Mesenchymal stem cell (in vitro differentiated cells and primary cell): ENCODE measurements at regions not wholly inside any gene's neighbourhood (a gene's known extent, or its start where the extent isn't known, plus 50 kb on each side); places are given as distances from the start of the nearest gene placed in this dataset.

Experiments
- DNase-seq: peaks from one replicate; pipeline ENCODE4 v3.0.0-alpha.2; 2013
- H2AFZ ChIP-seq: one replicate; pipeline ENCODE4 v1.6.1; 2013; ENCODE audit warnings: low read depth, mild to moderate bottlenecking, control low read depth, inconsistent platforms, low read length, moderate library complexity
- H2AK5ac ChIP-seq: 2 replicates; pipeline ENCODE4 v1.6.1; 2013; ENCODE audit warnings: low read length, moderate library complexity, mild to moderate bottlenecking, inconsistent platforms; ENCODE audit not compliant: severe bottlenecking
- H2BK120ac ChIP-seq: one replicate; pipeline ENCODE4 v1.6.1; 2013; ENCODE audit warnings: low read depth, mild to moderate bottlenecking, inconsistent platforms, low read length, moderate library complexity
- H2BK12ac ChIP-seq, 2 experiments: one replicate each; pipeline ENCODE4 v1.6.1; 2013; ENCODE audit warnings: inconsistent platforms in 2 of 2, low read length in 2 of 2, mild to moderate bottlenecking in 2 of 2, moderate library complexity in 2 of 2, control low read depth in 1 of 2
- H2BK15ac ChIP-seq: one replicate; pipeline ENCODE4 v1.6.1; 2013; ENCODE audit warnings: mild to moderate bottlenecking, low read depth, inconsistent platforms; ENCODE audit not compliant: poor library complexity, severe bottlenecking
- H2BK5ac ChIP-seq: 2 replicates; pipeline ENCODE4 v1.6.1; 2013; ENCODE audit warnings: low read depth, mild to moderate bottlenecking, low read length, control low read depth, inconsistent platforms; ENCODE audit not compliant: poor library complexity, severe bottlenecking
- H3K14ac ChIP-seq, 2 experiments: one replicate each; pipeline ENCODE4 v1.6.1; 2013; ENCODE audit warnings: inconsistent platforms in 2 of 2, low read length in 2 of 2, control low read depth in 1 of 2, mild to moderate bottlenecking in 1 of 2, moderate library complexity in 1 of 2
- H3K18ac ChIP-seq, 2 experiments: one replicate each; pipeline ENCODE4 v1.6.1; 2013; ENCODE audit warnings: inconsistent platforms in 2 of 2, low read length in 2 of 2, control low read depth in 1 of 2, low read depth in 1 of 2, mild to moderate bottlenecking in 1 of 2
- H3K23ac ChIP-seq, 2 experiments: one replicate each; pipeline ENCODE4 v1.6.1; 2013; ENCODE audit warnings: inconsistent platforms in 2 of 2, low read length in 2 of 2, mild to moderate bottlenecking in 2 of 2, moderate library complexity in 2 of 2, control low read depth in 1 of 2
- H3K27ac ChIP-seq: 2 replicates; pipeline ENCODE4 v1.5.1; 2013; ENCODE audit warnings: mild to moderate bottlenecking, moderate library complexity, low read length, control low read depth, inconsistent platforms; ENCODE audit not compliant: poor library complexity, severe bottlenecking
- H3K27me3 ChIP-seq, 2 experiments: 2 replicates each; pipeline versions ENCODE4 v1.6.1 to v1.7.0; 2013; ENCODE audit warnings: low read length in 2 of 2, mild to moderate bottlenecking in 2 of 2, moderate library complexity in 2 of 2, control low read depth in 1 of 2, inconsistent platforms in 1 of 2; ENCODE audit not compliant: control insufficient read depth in 1 of 2, insufficient read depth in 1 of 2
- H3K36me3 ChIP-seq, 2 experiments: 2 replicates each; pipeline versions ENCODE4 v1.6.1 to v1.7.0; 2013; ENCODE audit warnings: low read length in 2 of 2, control low read depth in 1 of 2, inconsistent platforms in 1 of 2, low read depth in 1 of 2, mild to moderate bottlenecking in 1 of 2; ENCODE audit not compliant: insufficient read depth in 2 of 2, control insufficient read depth in 1 of 2
- H3K4ac ChIP-seq, 2 experiments: one replicate each; pipeline ENCODE4 v1.6.1; 2013; ENCODE audit warnings: inconsistent platforms in 2 of 2, low read length in 2 of 2, mild to moderate bottlenecking in 2 of 2, moderate library complexity in 2 of 2, control low read depth in 1 of 2, low read depth in 1 of 2
- H3K4me1 ChIP-seq: 2 replicates; pipeline ENCODE4 v1.6.1; 2013; ENCODE audit warnings: low read depth, low read length, control low read depth; ENCODE audit not compliant: control insufficient read depth, insufficient read depth
- H3K4me2 ChIP-seq: 2 replicates; pipeline ENCODE4 v1.6.1; 2013; ENCODE audit warnings: low read length, mild to moderate bottlenecking, inconsistent platforms; ENCODE audit not compliant: poor library complexity, severe bottlenecking
- H3K4me3 ChIP-seq, 2 experiments: 2 replicates each; pipeline versions ENCODE4 v1.5.1 to v1.7.0; 2013; ENCODE audit warnings: low read length in 2 of 2, mild to moderate bottlenecking in 2 of 2, control low read depth in 1 of 2, low read depth in 1 of 2; ENCODE audit not compliant: insufficient read depth in 1 of 2
- H3K79me1 ChIP-seq: replicated peaks from 2 replicates; pipeline ENCODE4 v1.6.1; 2013; ENCODE audit warnings: mild to moderate bottlenecking, control low read depth, low read length, inconsistent platforms; ENCODE audit not compliant: poor library complexity, severe bottlenecking
- H3K9ac ChIP-seq: 2 replicates; pipeline ENCODE4 v1.7.0; 2013; ENCODE audit warnings: mild to moderate bottlenecking, low read length, moderate library complexity
- H3K9me3 ChIP-seq: 2 replicates; pipeline ENCODE4 v1.7.0; 2013; ENCODE audit warnings: mild to moderate bottlenecking, low read length; ENCODE audit not compliant: control insufficient read depth
- H4K8ac ChIP-seq: one replicate; pipeline ENCODE4 v1.6.1; 2013; ENCODE audit warnings: inconsistent platforms, mild to moderate bottlenecking, low read length, moderate library complexity
- H4K91ac ChIP-seq: one replicate; pipeline ENCODE4 v1.6.1; 2013; ENCODE audit warnings: mild to moderate bottlenecking, low read length, inconsistent platforms
- WGBS: methylation state at CpG from one replicate; pipeline ENCODE4 v1.1.7; 2013; ENCODE audit warnings: mixed read lengths; 5-methylcytosine and 5-hydroxymethylcytosine counted together

GRCh38 chr3:59612444-59612715 is 562.6 kb upstream of the CFAP20DC start:
- Histone ChIP-seq H2AFZ (no peak overlapping the region), H4K8ac (no peak overlapping the region), H2AK5ac (no peak overlapping the region), H3K18ac (no peak overlapping the region), H2BK12ac (no peak overlapping the region), H3K4me2 (no peak overlapping the region), H2BK15ac (no peak overlapping the region), H3K27ac (no peak overlapping the region), H3K9ac (no peak overlapping the region), H3K23ac (no peak overlapping the region), H3K27me3 (no peaks in the 10 kb centered on the region), H3K79me1 (no peaks in the 10 kb centered on the region), H4K91ac (no peak overlapping the region), H3K14ac (no peak overlapping the region), H3K4me3 (no peak overlapping the region), H3K36me3 (no peaks in the 10 kb centered on the region), H2BK5ac (no peak overlapping the region), H3K4ac (no peak overlapping the region), H3K9me3 (no peaks in the 10 kb centered on the region), H3K4me1 (peaks cover 4% of the 10 kb centered on the region), H2BK120ac (no peak overlapping the region)
- DNase-seq, result no peak
- no CpG with 5 or more reads among the region's 2 CpGs for WGBS

GRCh38 chr3:59611649-59612443 is 562.0 kb upstream of the CFAP20DC start:
- Histone ChIP-seq H2AK5ac (no peak overlapping the region), H3K18ac (no peak overlapping the region), H2BK12ac (no peak overlapping the region), H3K79me1 (no peaks in the 10 kb centered on the region), H3K27ac (no peak overlapping the region), H4K91ac (no peak overlapping the region), H3K4me3 (no peak overlapping the region), H2BK5ac (no peak overlapping the region), H3K27me3 (no peaks in the 10 kb centered on the region), H3K9me3 (no peaks in the 10 kb centered on the region), H3K23ac (no peak overlapping the region), H3K4me2 (no peak overlapping the region), H3K36me3 (no peaks in the 10 kb centered on the region), H3K14ac (no peak overlapping the region), H4K8ac (no peak overlapping the region), H2BK15ac (no peak overlapping the region), H2BK120ac (no peak overlapping the region), H2AFZ (no peak overlapping the region), H3K4me1 (peaks cover 7% of the 10 kb centered on the region), H3K4ac (no peak overlapping the region), H3K9ac (no peak overlapping the region)
- WGBS, result 78% methylated on average over 6 of the region's 7 CpGs
- no peak for DNase-seq

GRCh38 chr3:59609657-59610348 is 560.0 kb upstream of the CFAP20DC start:
- Histone ChIP-seq H3K18ac (no peak overlapping the region), H3K27me3 (peaks cover 0 to 2% of the 10 kb centered on the region in 2 experiments), H2AFZ (peak overlapping the region; percentile 3), H2AK5ac (no peak overlapping the region), H3K27ac (no peak overlapping the region), H3K36me3 (no peaks in the 10 kb centered on the region), H3K4ac (no peak overlapping the region), H3K9ac (no peak overlapping the region), H4K91ac (no peak overlapping the region), H3K4me3 (no peak overlapping the region), H3K9me3 (no peaks in the 10 kb centered on the region), H3K23ac (no peak overlapping the region), H2BK120ac (no peak overlapping the region), H4K8ac (no peak overlapping the region), H3K4me2 (no peak overlapping the region), H2BK12ac (no peak overlapping the region), H3K4me1 (peaks cover 12% of the 10 kb centered on the region), H3K79me1 (no peaks in the 10 kb centered on the region), H2BK15ac (no peak overlapping the region), H2BK5ac (no peak overlapping the region), H3K14ac (no peak overlapping the region)
- 48% methylated on average over 6 of the region's 6 CpGs for WGBS
- DNase-seq, result peak; percentile 24

GRCh38 chr3:59608356-59608755 is 558.5 kb upstream of the CFAP20DC start:
- Histone ChIP-seq H3K23ac (no peak overlapping the region), H2BK12ac (no peak overlapping the region), H2BK15ac (no peak overlapping the region), H3K18ac (no peak overlapping the region), H3K4me3 (no peak overlapping the region), H2AK5ac (peak overlapping the region; percentile 47), H3K79me1 (no peaks in the 10 kb centered on the region), H3K9ac (no peak overlapping the region), H4K8ac (no peak overlapping the region), H3K4me1 (peaks cover 12% of the 10 kb centered on the region), H2BK5ac (no peak overlapping the region), H3K27ac (no peak overlapping the region), H3K4ac (no peak overlapping the region), H4K91ac (no peak overlapping the region), H3K9me3 (no peaks in the 10 kb centered on the region), H3K4me2 (no peak overlapping the region), H2BK120ac (no peak overlapping the region), H3K27me3 (peaks cover 0 to 2% of the 10 kb centered on the region in 2 experiments), H3K14ac (no peak overlapping the region), H2AFZ (no peak overlapping the region), H3K36me3 (no peaks in the 10 kb centered on the region)
- WGBS, result 84% methylated on average over 4 of the region's 6 CpGs
- DNase-seq, result no peak
